ENCODE measurements at regions not wholly inside any gene's neighbourhood (a gene's known extent, or its start where the extent isn't known, plus 50 kb on each side); places are given as distances from the start of the nearest gene placed in this dataset.

GRCh38 chr16:35525979-35526590 is 2066.7 kb downstream of the TP53TG3F start:
- no peak for TF ChIP-seq CTCF (IDR thresholded peaks at IDR 0.05)
- TF ChIP-seq POLR2A (IDR thresholded peaks at IDR 0.05), result no peak

All from right lobe of liver (tissue), 4 donors.